ENCODE measurements at regions not wholly inside any gene's neighbourhood (a gene's known extent, or its start where the extent isn't known, plus 50 kb on each side); places are given as distances from the start of the nearest gene placed in this dataset.

DNA sequence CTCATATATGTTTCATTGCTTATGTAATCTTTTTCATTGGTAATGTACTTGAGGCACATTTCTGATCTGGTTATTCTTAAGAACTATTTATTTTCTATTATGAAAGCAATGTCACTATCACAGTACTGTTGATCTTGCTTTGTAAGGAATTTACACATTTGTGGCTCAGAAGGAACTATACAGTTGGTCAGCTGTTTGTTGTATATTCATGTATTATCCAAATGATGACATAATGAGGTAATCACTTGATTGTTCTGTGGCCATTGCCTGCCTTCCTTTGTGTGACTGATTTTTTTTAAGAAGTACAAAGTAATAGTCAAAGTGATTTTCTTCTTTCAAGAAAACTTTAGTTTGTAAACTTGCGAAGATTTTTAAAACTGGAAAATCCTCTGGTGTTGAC, 399.9 kb downstream of the TMEM161B start:
- no peak for DNase-seq (ENCODE audit: low read depth in 1 of 2, low spot score in 1 of 2)
- 82% methylated on average over 1 of the region's 1 CpG for WGBS (ENCODE audit: missing lambda C conversion rate)
- ChIA-PET POLR2A (no interaction called here), CTCF (interaction anchor here (1.1 kb wide), 1 partner anchor 16 kb away, joined by 3 read pairs; no protein-coding TSS in a partner anchor)
- Histone ChIP-seq H3K27ac (no peak overlapping the region), H3K9me3 (no peaks in the 10 kb centered on the region), H3K4me3 (no peak overlapping the region), H3K4me2 (no peak overlapping the region), H3K4me1 (no peaks in the 10 kb centered on the region)
- TF ChIP-seq, protein P1, sequence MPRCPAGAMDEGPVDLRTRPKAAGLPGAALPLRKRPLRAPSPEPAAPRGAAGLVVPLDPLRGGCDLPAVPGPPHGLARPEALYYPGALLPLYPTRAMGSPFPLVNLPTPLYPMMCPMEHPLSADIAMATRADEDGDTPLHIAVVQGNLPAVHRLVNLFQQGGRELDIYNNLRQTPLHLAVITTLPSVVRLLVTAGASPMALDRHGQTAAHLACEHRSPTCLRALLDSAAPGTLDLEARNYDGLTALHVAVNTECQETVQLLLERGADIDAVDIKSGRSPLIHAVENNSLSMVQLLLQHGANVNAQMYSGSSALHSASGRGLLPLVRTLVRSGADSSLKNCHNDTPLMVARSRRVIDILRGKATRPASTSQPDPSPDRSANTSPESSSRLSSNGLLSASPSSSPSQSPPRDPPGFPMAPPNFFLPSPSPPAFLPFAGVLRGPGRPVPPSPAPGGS (IDR thresholded peaks at IDR 0.05): no peak
- TF ChIP-seq, protein P2, sequence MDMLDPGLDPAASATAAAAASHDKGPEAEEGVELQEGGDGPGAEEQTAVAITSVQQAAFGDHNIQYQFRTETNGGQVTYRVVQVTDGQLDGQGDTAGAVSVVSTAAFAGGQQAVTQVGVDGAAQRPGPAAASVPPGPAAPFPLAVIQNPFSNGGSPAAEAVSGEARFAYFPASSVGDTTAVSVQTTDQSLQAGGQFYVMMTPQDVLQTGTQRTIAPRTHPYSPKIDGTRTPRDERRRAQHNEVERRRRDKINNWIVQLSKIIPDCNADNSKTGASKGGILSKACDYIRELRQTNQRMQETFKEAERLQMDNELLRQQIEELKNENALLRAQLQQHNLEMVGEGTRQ (IDR thresholded peaks at IDR 0.05): no peak
- TF ChIP-seq HDAC2 (IDR thresholded peaks at IDR 0.05): no peak
- TF ChIP-seq KDM1A (IDR thresholded peaks at IDR 0.05; ENCODE audit: low read depth): no peak
- no peak for TF ChIP-seq RNF2 (IDR thresholded peaks at IDR 0.05; ENCODE audit: borderline replicate concordance, low read depth)
- TF ChIP-seq NFE2L2 (conservative IDR thresholded peaks at IDR 0.05; ENCODE audit: low read length): no peak
- TF ChIP-seq, protein P3, sequence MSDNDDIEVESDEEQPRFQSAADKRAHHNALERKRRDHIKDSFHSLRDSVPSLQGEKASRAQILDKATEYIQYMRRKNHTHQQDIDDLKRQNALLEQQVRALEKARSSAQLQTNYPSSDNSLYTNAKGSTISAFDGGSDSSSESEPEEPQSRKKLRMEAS (IDR thresholded peaks at IDR 0.05): no peak
- TF ChIP-seq ZNF302 (CRISPR knock-in tag; IDR thresholded peaks at IDR 0.05): no peak
- TF ChIP-seq CHD4 (IDR thresholded peaks at IDR 0.05; ENCODE audit: borderline replicate concordance): no peak
- TF ChIP-seq, protein P4, sequence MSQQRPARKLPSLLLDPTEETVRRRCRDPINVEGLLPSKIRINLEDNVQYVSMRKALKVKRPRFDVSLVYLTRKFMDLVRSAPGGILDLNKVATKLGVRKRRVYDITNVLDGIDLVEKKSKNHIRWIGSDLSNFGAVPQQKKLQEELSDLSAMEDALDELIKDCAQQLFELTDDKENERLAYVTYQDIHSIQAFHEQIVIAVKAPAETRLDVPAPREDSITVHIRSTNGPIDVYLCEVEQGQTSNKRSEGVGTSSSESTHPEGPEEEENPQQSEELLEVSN (IDR thresholded peaks at IDR 0.05; ENCODE audit: borderline replicate concordance, low read depth): no peak
- TF ChIP-seq FOXS1 (CRISPR knock-in tag; IDR thresholded peaks at IDR 0.05): no peak
- TF ChIP-seq RAD21 (conservative IDR thresholded peaks at IDR 0.05 in 1 of 2, IDR thresholded peaks at IDR 0.05 in 1 of 2): no peak
- TF ChIP-seq NPAS2 (CRISPR knock-in tag; IDR thresholded peaks at IDR 0.05; ENCODE audit: borderline replicate concordance): no peak
- TF ChIP-seq RARB (CRISPR knock-in tag; IDR thresholded peaks at IDR 0.05): no peak
- no peak for TF ChIP-seq HEYL (CRISPR knock-in tag; IDR thresholded peaks at IDR 0.05)
- no peak for TF ChIP-seq CBX8 (IDR thresholded peaks at IDR 0.05)
- no peak for ATAC-seq
- FAIRE-seq: no peak

DNA sequence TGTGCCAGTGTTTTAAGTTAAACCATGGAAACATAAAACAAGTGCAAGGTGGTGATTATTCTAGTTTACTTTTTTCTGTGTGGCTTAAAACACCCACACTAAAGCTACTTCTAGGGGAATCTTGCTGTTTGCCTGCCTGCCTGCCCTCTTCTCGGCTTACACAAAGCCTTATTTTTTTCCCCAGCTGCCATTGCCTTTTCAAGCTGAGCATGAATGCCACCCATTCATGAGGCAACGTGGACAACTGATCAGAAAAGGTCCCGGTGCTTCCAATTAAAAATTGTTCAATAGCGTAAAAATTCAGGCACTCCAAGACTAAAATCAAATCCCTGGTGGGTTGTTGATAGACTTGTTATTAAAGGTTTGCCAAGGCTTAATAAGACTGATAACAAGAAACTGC, 401.4 kb downstream of the TMEM161B start:
- Histone ChIP-seq H3K4me3 (no peak overlapping the region), H3K4me1 (no peaks in the 10 kb centered on the region), H3K4me2 (no peak overlapping the region), H3K27ac (no peak overlapping the region), H3K9me3 (no peaks in the 10 kb centered on the region)
- DNase-seq (ENCODE audit: low read depth in 1 of 2, low spot score in 1 of 2): no peak
- no peak for TF ChIP-seq ESRRA (IDR thresholded peaks at IDR 0.05; ENCODE audit: borderline replicate concordance, low read length)
- ChIA-PET POLR2A (no interaction called here), CTCF (no interaction called here)
- WGBS (ENCODE audit: missing lambda C conversion rate): 7% methylated on average over 4 of the region's 4 CpGs
- ATAC-seq: no peak
- no peak for FAIRE-seq

DNA sequence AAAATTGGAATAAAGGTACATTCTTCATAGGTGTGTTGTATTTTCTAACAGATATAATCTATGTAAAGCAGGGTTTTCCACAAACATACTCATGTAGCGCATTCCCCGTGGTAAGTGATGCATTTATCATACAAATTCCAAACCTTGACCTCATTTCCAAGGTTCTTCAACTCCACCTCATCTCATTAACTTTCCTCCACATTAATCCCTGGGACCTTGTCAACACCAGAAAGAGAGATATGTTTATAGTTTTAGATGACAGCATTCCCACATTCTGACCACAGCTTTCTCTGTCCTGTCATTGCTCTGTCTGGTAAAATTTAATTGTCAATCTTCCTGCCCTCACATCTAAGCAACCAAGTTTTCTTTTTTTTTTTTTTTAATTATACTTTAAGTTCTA, 415.1 kb downstream of the TMEM161B start:
- Histone ChIP-seq H3K4me3 (no peak overlapping the region), H3K9me3 (no peaks in the 10 kb centered on the region), H3K4me2 (no peak overlapping the region), H3K27ac (no peak overlapping the region), H3K4me1 (no peaks in the 10 kb centered on the region)
- 0% methylated on average over 2 of the region's 2 CpGs for WGBS (ENCODE audit: missing lambda C conversion rate)
- TF ChIP-seq, protein P5, sequence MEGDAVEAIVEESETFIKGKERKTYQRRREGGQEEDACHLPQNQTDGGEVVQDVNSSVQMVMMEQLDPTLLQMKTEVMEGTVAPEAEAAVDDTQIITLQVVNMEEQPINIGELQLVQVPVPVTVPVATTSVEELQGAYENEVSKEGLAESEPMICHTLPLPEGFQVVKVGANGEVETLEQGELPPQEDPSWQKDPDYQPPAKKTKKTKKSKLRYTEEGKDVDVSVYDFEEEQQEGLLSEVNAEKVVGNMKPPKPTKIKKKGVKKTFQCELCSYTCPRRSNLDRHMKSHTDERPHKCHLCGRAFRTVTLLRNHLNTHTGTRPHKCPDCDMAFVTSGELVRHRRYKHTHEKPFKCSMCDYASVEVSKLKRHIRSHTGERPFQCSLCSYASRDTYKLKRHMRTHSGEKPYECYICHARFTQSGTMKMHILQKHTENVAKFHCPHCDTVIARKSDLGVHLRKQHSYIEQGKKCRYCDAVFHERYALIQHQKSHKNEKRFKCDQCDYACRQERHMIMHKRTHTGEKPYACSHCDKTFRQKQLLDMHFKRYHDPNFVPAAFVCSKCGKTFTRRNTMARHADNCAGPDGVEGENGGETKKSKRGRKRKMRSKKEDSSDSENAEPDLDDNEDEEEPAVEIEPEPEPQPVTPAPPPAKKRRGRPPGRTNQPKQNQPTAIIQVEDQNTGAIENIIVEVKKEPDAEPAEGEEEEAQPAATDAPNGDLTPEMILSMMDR (IDR thresholded peaks at IDR 0.05): no peak
- TF ChIP-seq, protein P4 (IDR thresholded peaks at IDR 0.05; ENCODE audit: borderline replicate concordance, low read depth): no peak
- TF ChIP-seq FOSL2 (IDR thresholded peaks at IDR 0.05) (no peak), FOSL2 (CRISPR knock-in tag; IDR thresholded peaks at IDR 0.05) (no peak), ZNF302 (CRISPR knock-in tag; IDR thresholded peaks at IDR 0.05) (no peak), NPAS2 (CRISPR knock-in tag; IDR thresholded peaks at IDR 0.05; ENCODE audit: borderline replicate concordance) (no peak)
- TF ChIP-seq, protein P3 (IDR thresholded peaks at IDR 0.05): no peak
- FAIRE-seq (no peak), DNase-seq (ENCODE audit: low read depth in 1 of 2, low spot score in 1 of 2) (no peak), ATAC-seq (no peak)
- ChIA-PET CTCF (interaction anchor here (0.6 kb wide), 1 partner anchor 1344 kb away, joined by 5 read pairs; no protein-coding TSS in a partner anchor), POLR2A (no interaction called here)
